Osteoblast (primary cell): ENCODE measurements at regions not wholly inside any gene's neighbourhood (a gene's known extent, or its start where the extent isn't known, plus 50 kb on each side); places are given as distances from the start of the nearest gene placed in this dataset. TPM values are rescaled to one million over a fixed set of nuclear protein-coding genes. Genes with fewer than 3 reads are reported as not detected.

Source experiments
- DNase-seq: peaks from one replicate; pipeline ENCODE4 v3.0.0; 2011; ENCODE audit warnings: low spot score, mixed read lengths; ENCODE audit not compliant: insufficient read length; ENCODE audit errors: missing footprints
- H2AFZ ChIP-seq: 2 replicates; pipeline ENCODE4 v1.6.0; 2011; ENCODE audit warnings: mild to moderate bottlenecking, low read length
- H3K27ac ChIP-seq: 2 replicates; pipeline ENCODE4 v1.5.1; 2011; ENCODE audit warnings: mild to moderate bottlenecking, low read depth, low read length, moderate library complexity
- H3K27me3 ChIP-seq: 2 replicates; pipeline ENCODE4 v1.6.0; 2012; ENCODE audit warnings: mild to moderate bottlenecking, control low read depth, inconsistent platforms, low read length, moderate library complexity; ENCODE audit not compliant: insufficient read depth
- H3K36me3 ChIP-seq: 2 replicates; pipeline ENCODE4 v1.5.1; 2011; ENCODE audit warnings: mild to moderate bottlenecking, low read length, control low read depth, moderate library complexity; ENCODE audit not compliant: insufficient read depth
- H3K4me1 ChIP-seq: 2 replicates; pipeline ENCODE4 v1.5.1; 2011; ENCODE audit warnings: mild to moderate bottlenecking, low read length, control low read depth, moderate library complexity; ENCODE audit not compliant: insufficient read depth
- H3K4me2 ChIP-seq: 2 replicates; pipeline ENCODE4 v1.6.0; 2011; ENCODE audit warnings: mild to moderate bottlenecking, low read length; ENCODE audit not compliant: insufficient read depth
- H3K4me3 ChIP-seq: fragments of 200-600 bp; sonication (generic); 3 replicates; pipeline ENCODE4 v1.5.1; 2012; ENCODE audit warnings: mild to moderate bottlenecking, low read length, inconsistent platforms; ENCODE audit not compliant: insufficient read depth
- H3K79me2 ChIP-seq: 2 replicates; pipeline ENCODE4 v1.6.0; 2012; ENCODE audit warnings: mild to moderate bottlenecking, low read length, control low read depth, inconsistent platforms; ENCODE audit not compliant: insufficient read depth
- H3K9me3 ChIP-seq: 2 replicates; pipeline ENCODE4 v1.5.1; 2011; ENCODE audit warnings: low read depth, low read length, control low read depth
- H4K20me1 ChIP-seq: 2 replicates; pipeline ENCODE4 v1.6.0; 2012; ENCODE audit warnings: mild to moderate bottlenecking, low read length, control low read depth; ENCODE audit not compliant: insufficient read depth
- CTCF ChIP-seq: IDR thresholded peaks from 2 replicates; pipeline ENCODE4 v1.5.1; 2011; ENCODE audit warnings: mild to moderate bottlenecking, low read depth, low read length, moderate library complexity; ENCODE audit errors: extremely low read depth
- small RNA-seq: library from RNA; depleted of rRNA; stranded (forward); fragments of <200 nt; gene quantifications from one replicate; pipeline ENCODE3, GENCODE V24; 2012

- H3K36me3 ChIP-seq, result no peaks in the 10 kb centered on the region
- H3K4me1 ChIP-seq, result no peaks in the 10 kb centered on the region
- no peaks in the 10 kb centered on the region for H3K27me3 ChIP-seq
- no peak overlapping the region for H3K4me3 ChIP-seq
- H3K9me3 ChIP-seq, result no peaks in the 10 kb centered on the region
- no peak overlapping the region for H3K4me2 ChIP-seq
- no peak overlapping the region for H2AFZ ChIP-seq
- H3K79me2 ChIP-seq, result no peaks in the 10 kb centered on the region
- DNase-seq, result no peak
- H3K27ac ChIP-seq, result no peak overlapping the region
- H4K20me1 ChIP-seq, result no peaks in the 10 kb centered on the region
- TF ChIP-seq CTCF, result no peak
These were observed 59.4 kb upstream of the WSCD2 start for GRCh38 chr12:108069651-108070165.

GRCh38 chr12:108075561-108075960 lies 53.5 kb upstream of the WSCD2 start:
- Histone ChIP-seq H3K27me3 (no peaks in the 10 kb centered on the region), H3K4me2 (no peak overlapping the region), H3K36me3 (no peaks in the 10 kb centered on the region), H3K4me1 (no peaks in the 10 kb centered on the region), H3K9me3 (no peaks in the 10 kb centered on the region), H2AFZ (no peak overlapping the region), H3K79me2 (no peaks in the 10 kb centered on the region), H3K27ac (no peak overlapping the region), H4K20me1 (no peaks in the 10 kb centered on the region), H3K4me3 (no peak overlapping the region)
- TF ChIP-seq CTCF, result no peak
- no peak for DNase-seq

DNA sequence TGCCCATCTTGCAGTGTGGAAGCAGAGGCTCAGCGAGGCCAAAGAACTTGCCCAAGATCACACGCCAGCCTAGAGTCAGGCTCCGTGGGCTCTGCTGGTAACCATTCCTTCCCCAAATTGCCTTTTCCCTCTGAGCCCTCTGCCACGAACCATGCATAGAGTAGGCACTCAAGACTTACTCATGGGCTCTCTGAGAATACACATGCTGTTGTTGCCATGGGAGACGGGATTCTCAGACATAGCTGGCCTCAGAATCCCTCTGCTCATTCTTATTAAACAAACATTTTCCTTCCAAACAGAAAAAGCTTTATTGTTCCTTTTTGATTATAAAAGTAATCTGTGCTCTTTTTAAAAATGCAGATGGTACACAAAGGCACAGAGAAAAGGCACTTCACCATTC lies 52.5 kb upstream of the WSCD2 start:
- DNase-seq, result no peak
- Histone ChIP-seq H4K20me1 (no peaks in the 10 kb centered on the region), H3K4me1 (no peaks in the 10 kb centered on the region), H2AFZ (no peak overlapping the region), H3K79me2 (no peaks in the 10 kb centered on the region), H3K9me3 (no peaks in the 10 kb centered on the region), H3K36me3 (no peaks in the 10 kb centered on the region), H3K27me3 (no peaks in the 10 kb centered on the region), H3K4me3 (no peak overlapping the region), H3K4me2 (no peak overlapping the region), H3K27ac (no peak overlapping the region)
- no peak for TF ChIP-seq CTCF

DNA sequence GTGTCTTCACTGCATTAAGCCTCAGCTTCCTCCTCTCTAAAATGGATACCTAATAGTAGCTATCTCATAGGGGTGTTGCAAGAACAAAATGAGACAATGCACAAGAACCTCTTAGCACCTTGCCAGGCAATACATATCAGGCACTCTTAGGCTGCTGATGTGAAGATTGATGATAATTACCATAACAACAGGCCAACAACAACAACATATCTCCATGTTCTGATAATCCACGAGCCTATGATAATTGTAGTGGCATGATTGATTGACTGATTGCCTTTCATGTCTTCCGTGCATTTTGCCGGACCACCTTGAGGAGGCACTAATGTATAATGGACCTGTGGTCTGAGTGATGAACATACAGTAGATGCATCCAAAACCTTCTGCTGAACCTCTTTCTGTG lies 50.7 kb upstream of the WSCD2 start:
- no peak overlapping the region for H3K27ac ChIP-seq

More for the DNA sequence above, 50.7 kb upstream of the WSCD2 start:
- Histone ChIP-seq H3K27me3 (no peaks in the 10 kb centered on the region), H3K79me2 (no peaks in the 10 kb centered on the region), H2AFZ (no peak overlapping the region), H3K4me1 (no peaks in the 10 kb centered on the region), H3K36me3 (no peaks in the 10 kb centered on the region), H3K9me3 (no peaks in the 10 kb centered on the region), H3K4me2 (no peak overlapping the region), H4K20me1 (no peaks in the 10 kb centered on the region), H3K4me3 (no peak overlapping the region)
- DNase-seq, result no peak
- no peak for TF ChIP-seq CTCF

Small RNA genes lying in the stretch of these regions (small RNA-seq; reads per million reads assigned to genes)
- not detected for gene AC126177.5
